Tibial artery (tissue), 4 donors: ENCODE measurements at regions not wholly inside any gene's neighbourhood (a gene's known extent, or its start where the extent isn't known, plus 50 kb on each side); places are given as distances from the start of the nearest gene placed in this dataset.

Experiments
- DNase-seq, 2 donors: peaks; one replicate each; pipeline ENCODE4 v3.0.0-alpha.2; 2019
- H3K27ac ChIP-seq, 2 donors: fragments of 200-600 bp; sonication (generic) in 1 of 2; 1 replicate in 1 of 2; 2 replicates in 1 of 2; pipeline ENCODE4 v1.5.1; 2018 to 2019; ENCODE audit warnings: mild to moderate bottlenecking in 1 of 2
- H3K27me3 ChIP-seq, 2 donors: fragments of 200-600 bp; sonication (generic) in 1 of 2; one replicate each; pipeline versions ENCODE4 v1.5.1 to v1.6.0; 2016 to 2019
- H3K36me3 ChIP-seq, 3 donors: fragments of 200-600 bp; sonication (generic) in 2 of 3; one replicate each; pipeline ENCODE4 v1.5.1; 2016 to 2019; ENCODE audit warnings: mild to moderate bottlenecking in 2 of 3
- H3K4me1 ChIP-seq, 4 donors: fragments of 200-600 bp; sonication (generic) in 2 of 4; 1 replicate in 3 of 4; 2 replicates in 1 of 4; pipeline ENCODE4 v1.5.1; 2016 to 2019
- H3K4me3 ChIP-seq, 2 donors: fragments of 200-600 bp; sonication (generic) in 1 of 2; 1 replicate in 1 of 2; 2 replicates in 1 of 2; pipeline ENCODE4 v1.5.1; 2018 to 2019; ENCODE audit warnings: mild to moderate bottlenecking in 2 of 2
- H3K9me3 ChIP-seq, 3 donors: fragments of 200-600 bp; sonication (generic) in 1 of 3; one replicate each; pipeline ENCODE4 v1.5.1; 2016 to 2019
- intact Hi-C: fragments of 100-400 bp; cut with DNase I; formaldehyde crosslinking; loops from one replicate; pipeline ENCODE4 v1.15.0; 2023; ENCODE audit warnings: low total_unique reads
- TF ChIP-seq, protein P1 (sequence below), 2 experiments: fragments of 200-600 bp in 1 of 2; fragments of 450-650 bp in 1 of 2; IDR thresholded peaks; one replicate each; pipeline ENCODE4 v1.5.1; 2017 to 2019; ENCODE audit warnings: antibody characterized with exemption in 2 of 2, mild to moderate bottlenecking in 1 of 2, moderate library complexity in 1 of 2

- intact Hi-C loops: no loop called here
Measured at GRCh38 chr19:30895946-30896345, 453.3 kb downstream of the TSHZ3 start.

GRCh38 chr19:30891051-30891450, 458.2 kb downstream of the TSHZ3 start:
- no peak overlapping the region for H3K4me3 ChIP-seq
- DNase-seq: no peak
- no peaks in the 10 kb centered on the region for H3K36me3 ChIP-seq
- H3K27ac ChIP-seq: no peak overlapping the region
- H3K4me1 ChIP-seq: no peaks in the 10 kb centered on the region
- intact Hi-C loops: no loop called here
- no peaks in the 10 kb centered on the region for H3K27me3 ChIP-seq
- no peaks in the 10 kb centered on the region for H3K9me3 ChIP-seq
- TF ChIP-seq, protein P1, sequence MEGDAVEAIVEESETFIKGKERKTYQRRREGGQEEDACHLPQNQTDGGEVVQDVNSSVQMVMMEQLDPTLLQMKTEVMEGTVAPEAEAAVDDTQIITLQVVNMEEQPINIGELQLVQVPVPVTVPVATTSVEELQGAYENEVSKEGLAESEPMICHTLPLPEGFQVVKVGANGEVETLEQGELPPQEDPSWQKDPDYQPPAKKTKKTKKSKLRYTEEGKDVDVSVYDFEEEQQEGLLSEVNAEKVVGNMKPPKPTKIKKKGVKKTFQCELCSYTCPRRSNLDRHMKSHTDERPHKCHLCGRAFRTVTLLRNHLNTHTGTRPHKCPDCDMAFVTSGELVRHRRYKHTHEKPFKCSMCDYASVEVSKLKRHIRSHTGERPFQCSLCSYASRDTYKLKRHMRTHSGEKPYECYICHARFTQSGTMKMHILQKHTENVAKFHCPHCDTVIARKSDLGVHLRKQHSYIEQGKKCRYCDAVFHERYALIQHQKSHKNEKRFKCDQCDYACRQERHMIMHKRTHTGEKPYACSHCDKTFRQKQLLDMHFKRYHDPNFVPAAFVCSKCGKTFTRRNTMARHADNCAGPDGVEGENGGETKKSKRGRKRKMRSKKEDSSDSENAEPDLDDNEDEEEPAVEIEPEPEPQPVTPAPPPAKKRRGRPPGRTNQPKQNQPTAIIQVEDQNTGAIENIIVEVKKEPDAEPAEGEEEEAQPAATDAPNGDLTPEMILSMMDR (IDR thresholded peaks at IDR 0.05): no peak

More at GRCh38 chr19:30895946-30896345, 453.3 kb downstream of the TSHZ3 start:
- TF ChIP-seq, protein P1 (IDR thresholded peaks at IDR 0.05): no peak
- no peaks in the 10 kb centered on the region for H3K27me3 ChIP-seq
- no peak overlapping the region for H3K27ac ChIP-seq
- no peaks in the 10 kb centered on the region for H3K4me1 ChIP-seq
- no peak for DNase-seq
- H3K9me3 ChIP-seq: no peaks in the 10 kb centered on the region
- H3K36me3 ChIP-seq: no peaks in the 10 kb centered on the region
- no peak overlapping the region for H3K4me3 ChIP-seq

- Histone ChIP-seq H3K4me3 (no peak overlapping the region), H3K27me3 (no peaks in the 10 kb centered on the region), H3K36me3 (no peaks in the 10 kb centered on the region), H3K4me1 (no peaks in the 10 kb centered on the region), H3K27ac (no peak overlapping the region), H3K9me3 (no peaks in the 10 kb centered on the region)
- TF ChIP-seq, protein P1 (IDR thresholded peaks at IDR 0.05): no peak
- DNase-seq: no peak
- intact Hi-C loops: no loop called here
Measured at GRCh38 chr19:30890033-30890432, 459.2 kb downstream of the TSHZ3 start.

- Histone ChIP-seq H3K4me1 (no peaks in the 10 kb centered on the region), H3K27ac (no peak overlapping the region), H3K9me3 (no peaks in the 10 kb centered on the region), H3K4me3 (no peak overlapping the region), H3K36me3 (no peaks in the 10 kb centered on the region), H3K27me3 (no peaks in the 10 kb centered on the region)
- TF ChIP-seq, protein P1 (IDR thresholded peaks at IDR 0.05): no peak
- intact Hi-C loops: no loop called here
- no peak for DNase-seq
Measured at GRCh38 chr19:30888937-30889336, 460.3 kb downstream of the TSHZ3 start.

GRCh38 chr19:30887042-30887441, 462.2 kb downstream of the TSHZ3 start:
- no peak for DNase-seq
- intact Hi-C loops: no loop called here

More at GRCh38 chr19:30887042-30887441, 462.2 kb downstream of the TSHZ3 start:
- no peak overlapping the region for H3K4me3 ChIP-seq
- no peak overlapping the region for H3K27ac ChIP-seq
- no peaks in the 10 kb centered on the region for H3K4me1 ChIP-seq
- no peaks in the 10 kb centered on the region for H3K27me3 ChIP-seq
- H3K36me3 ChIP-seq: no peaks in the 10 kb centered on the region
- TF ChIP-seq, protein P1 (IDR thresholded peaks at IDR 0.05): no peak
- no peaks in the 10 kb centered on the region for H3K9me3 ChIP-seq
